ENCODE measurements at regions not wholly inside any gene's neighbourhood (a gene's known extent, or its start where the extent isn't known, plus 50 kb on each side); places are given as distances from the start of the nearest gene placed in this dataset.

- no peak for TF ChIP-seq GATA2 (IDR thresholded peaks at IDR 0.05; ENCODE audit: low read depth, low read length)
- no peak for TF ChIP-seq GATA3 (IDR thresholded peaks at IDR 0.05; ENCODE audit: low read depth, low read length)
Measured at GRCh38 chr2:14925471-14925870, 293.0 kb downstream of the LRATD1 start.

All from SH-SY5Y (cell line).